Activated naive CD4-positive, alpha-beta T cell treated with anti-CD3 and anti-CD28 coated beads, Interleukin-2, amount 10 ng/mL, durations not matched to agents 7 days and 5 days (primary cell): ENCODE measurements at regions not wholly inside any gene's neighbourhood (a gene's known extent, or its start where the extent isn't known, plus 50 kb on each side); places are given as distances from the start of the nearest gene placed in this dataset.
"Not testable (repeated sequence)": the region's sequence is repeated elsewhere in the genome, so short reads cannot be mapped to it uniquely, and the experiment has no call there.

Experiments
- CTCF ChIA-PET: fragments of 350-600 bp; sonication (Branson Sonifier 250); formaldehyde crosslinking; loops from one replicate; lab custom pipeline; 2021; ENCODE audit warnings: antibody characterized with exemption; lab: Charles Lee
- DNase-seq: peaks from one replicate; pipeline ENCODE4 v3.0.0-alpha.2; 2020
- H3K27ac Mint-ChIP-seq: one replicate; pipeline ENCODE4 v1.8.0; 2021; ENCODE audit warnings: mild to moderate bottlenecking, moderate library complexity, mixed read lengths
- H3K27me3 Mint-ChIP-seq: one replicate; pipeline ENCODE4 v1.8.0; 2021; ENCODE audit warnings: mild to moderate bottlenecking, mixed read lengths
- H3K36me3 Mint-ChIP-seq: one replicate; pipeline ENCODE4 v1.8.0; 2021; ENCODE audit warnings: mixed read lengths
- H3K4me1 Mint-ChIP-seq: one replicate; pipeline ENCODE4 v1.8.0; 2021; ENCODE audit warnings: mixed read lengths
- H3K4me3 Mint-ChIP-seq: one replicate; pipeline ENCODE4 v1.8.0; 2021; ENCODE audit warnings: mild to moderate bottlenecking, moderate library complexity, mixed read lengths
- H3K9me3 Mint-ChIP-seq: one replicate; pipeline ENCODE4 v1.8.0; 2021; ENCODE audit warnings: mixed read lengths

DNA sequence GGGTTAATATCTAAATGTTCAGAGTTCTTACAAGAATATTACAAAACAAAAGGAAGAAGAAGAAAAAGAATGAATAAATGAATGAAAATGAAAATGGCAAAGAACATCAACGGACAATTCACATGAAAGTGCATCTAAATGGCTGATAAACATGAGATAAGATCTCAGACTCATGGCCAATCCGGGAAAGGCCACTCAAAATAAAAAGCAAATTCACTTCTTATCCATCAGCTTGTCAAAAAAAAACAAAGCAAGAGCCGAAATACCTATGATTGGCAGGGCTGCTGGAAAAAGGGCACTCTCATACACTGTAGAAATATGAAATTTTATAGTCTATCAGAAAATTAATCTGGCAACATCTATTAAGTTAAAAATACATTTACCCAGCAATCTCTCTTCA lies 103.6 kb upstream of the EDEM3 start:
- no peaks in the 10 kb centered on the region for H3K9me3 Mint-ChIP-seq
- peaks cover 9% of the 10 kb centered on the region for H3K27me3 Mint-ChIP-seq
- no peaks in the 10 kb centered on the region for H3K36me3 Mint-ChIP-seq
- H3K4me3 Mint-ChIP-seq, result no peak overlapping the region
- DNase-seq, result no peak
- peaks cover 12% of the 10 kb centered on the region for H3K4me1 Mint-ChIP-seq
- no peak overlapping the region for H3K27ac Mint-ChIP-seq
- CTCF ChIA-PET, result interaction anchor here (0.7 kb wide), 1 partner anchor 12 kb away, joined by 5 read pairs; no protein-coding TSS in a partner anchor

- CTCF ChIA-PET, result no interaction called here
- Mint-ChIP-seq H3K9me3 (no peaks in the 10 kb centered on the region), H3K36me3 (peaks cover 10% of the 10 kb centered on the region), H3K27ac (no peak overlapping the region), H3K4me3 (no peak overlapping the region), H3K4me1 (peaks cover 8% of the 10 kb centered on the region), H3K27me3 (no peaks in the 10 kb centered on the region)
- DNase-seq, result no peak
Observed at GRCh38 chr1:184854496-184855140, 100.0 kb upstream of the EDEM3 start.

GRCh38 chr1:184854036-184854435 lies 99.4 kb upstream of the EDEM3 start:
- Mint-ChIP-seq H3K27me3 (no peaks in the 10 kb centered on the region), H3K9me3 (no peaks in the 10 kb centered on the region), H3K27ac (no peak overlapping the region), H3K4me1 (peaks cover 8% of the 10 kb centered on the region), H3K36me3 (peaks cover 10% of the 10 kb centered on the region), H3K4me3 (no peak overlapping the region)
- DNase-seq, result no peak
- CTCF ChIA-PET, result interaction anchor here (1.1 kb wide), 1 partner anchor 10 kb away, joined by 3 read pairs; no protein-coding TSS in a partner anchor

GRCh38 chr1:184851822-184852746 lies 97.4 kb upstream of the EDEM3 start:
- no peaks in the 10 kb centered on the region for H3K27me3 Mint-ChIP-seq
- peaks cover 10% of the 10 kb centered on the region for H3K36me3 Mint-ChIP-seq
- no peak overlapping the region for H3K4me3 Mint-ChIP-seq
- H3K4me1 Mint-ChIP-seq, result peaks cover 7% of the 10 kb centered on the region
- no peak overlapping the region for H3K27ac Mint-ChIP-seq
- H3K9me3 Mint-ChIP-seq, result no peaks in the 10 kb centered on the region
- DNase-seq, result no peak
- CTCF ChIA-PET, result no interaction called here

GRCh38 chr1:184843732-184844495 lies 89.3 kb upstream of the EDEM3 start:
- peak; percentile 74 for DNase-seq
- H3K4me3 Mint-ChIP-seq, result no peak overlapping the region
- H3K27ac Mint-ChIP-seq, result peak overlapping the region; percentile 17
- H3K4me1 Mint-ChIP-seq, result peaks cover 45% of the 10 kb centered on the region
- H3K9me3 Mint-ChIP-seq, result no peaks in the 10 kb centered on the region
- H3K27me3 Mint-ChIP-seq, result no peaks in the 10 kb centered on the region
- H3K36me3 Mint-ChIP-seq, result peaks cover 12% of the 10 kb centered on the region
- CTCF ChIA-PET, result interaction anchor here (1.0 kb wide), 1 partner anchor 10 kb away, joined by 3 read pairs; no protein-coding TSS in a partner anchor

DNA sequence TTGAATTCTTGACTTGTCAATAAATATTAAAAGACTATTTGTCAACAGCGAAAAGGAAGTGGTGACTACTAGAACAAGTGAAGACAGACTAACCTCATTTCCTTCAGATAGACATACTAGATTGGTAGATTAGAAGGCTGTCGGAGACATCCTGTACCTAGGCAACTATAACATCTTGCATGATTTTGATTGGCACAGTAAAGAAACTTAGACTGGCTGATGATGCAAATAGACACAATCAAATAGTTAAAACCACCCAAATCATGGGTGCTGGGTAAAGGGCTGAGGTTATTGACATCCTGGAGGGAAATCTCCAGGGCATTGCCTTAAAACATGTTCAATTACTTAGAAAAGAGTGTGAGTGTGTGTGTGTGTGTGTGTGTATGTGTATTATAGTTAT lies 85.9 kb upstream of the EDEM3 start:
- CTCF ChIA-PET, result no interaction called here
- peak overlapping the region; percentile 79 for H3K27ac Mint-ChIP-seq
- peaks cover 45% of the 10 kb centered on the region for H3K4me1 Mint-ChIP-seq
- peaks cover 16% of the 10 kb centered on the region for H3K36me3 Mint-ChIP-seq
- peak; percentile 24 for DNase-seq
- no peaks in the 10 kb centered on the region for H3K27me3 Mint-ChIP-seq
- H3K9me3 Mint-ChIP-seq, result no peaks in the 10 kb centered on the region
- H3K4me3 Mint-ChIP-seq, result no peak overlapping the region

GRCh38 chr1:184838504-184838951 lies 83.9 kb upstream of the EDEM3 start:
- H3K4me3 Mint-ChIP-seq, result no peak overlapping the region
- DNase-seq, result no peak
- H3K27me3 Mint-ChIP-seq, result no peaks in the 10 kb centered on the region
- H3K27ac Mint-ChIP-seq, result no peak overlapping the region
- H3K36me3 Mint-ChIP-seq, result peaks cover 20% of the 10 kb centered on the region
- CTCF ChIA-PET, result no interaction called here
- H3K4me1 Mint-ChIP-seq, result peaks cover 30% of the 10 kb centered on the region
- H3K9me3 Mint-ChIP-seq, result peaks cover 2% of the 10 kb centered on the region

- H3K27ac Mint-ChIP-seq, result no peak overlapping the region
- CTCF ChIA-PET, result no interaction called here
- H3K27me3 Mint-ChIP-seq, result no peaks in the 10 kb centered on the region
Observed at GRCh38 chr1:184836934-184837895, 82.6 kb upstream of the EDEM3 start.

GRCh38 chr1:184836141-184836540 lies 81.5 kb upstream of the EDEM3 start:
- H3K4me3 Mint-ChIP-seq, result no peak overlapping the region
- DNase-seq, result no peak
- peaks cover 10% of the 10 kb centered on the region for H3K4me1 Mint-ChIP-seq
- peaks cover 2% of the 10 kb centered on the region for H3K9me3 Mint-ChIP-seq
- H3K27me3 Mint-ChIP-seq, result no peaks in the 10 kb centered on the region
- H3K27ac Mint-ChIP-seq, result no peak overlapping the region
- H3K36me3 Mint-ChIP-seq, result peaks cover 18% of the 10 kb centered on the region
- CTCF ChIA-PET, result no interaction called here

More at GRCh38 chr1:184836934-184837895, 82.6 kb upstream of the EDEM3 start:
- H3K4me1 Mint-ChIP-seq, result peaks cover 20% of the 10 kb centered on the region
- H3K9me3 Mint-ChIP-seq, result peaks cover 2% of the 10 kb centered on the region
- DNase-seq, result no peak
- no peak overlapping the region for H3K4me3 Mint-ChIP-seq
- peaks cover 17% of the 10 kb centered on the region for H3K36me3 Mint-ChIP-seq

DNA sequence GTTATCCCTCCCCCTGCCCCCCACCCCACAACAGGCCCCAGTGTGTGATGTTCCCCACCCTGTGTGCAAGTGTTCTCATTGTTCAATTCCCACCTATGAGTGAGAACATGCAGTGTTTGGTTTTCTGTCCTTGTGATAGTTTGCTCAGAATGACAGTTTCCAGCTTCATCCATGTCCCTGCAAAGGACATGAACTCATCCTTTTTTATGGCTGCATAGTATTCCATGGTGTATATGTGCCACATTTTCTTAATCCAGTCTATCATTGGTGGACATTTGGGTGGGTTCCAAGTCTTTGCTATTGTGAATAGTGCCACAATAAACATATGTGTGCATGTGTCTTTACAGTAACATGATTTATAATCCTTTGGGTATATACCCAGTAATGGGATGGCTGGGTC lies 79.3 kb upstream of the EDEM3 start:
- DNase-seq, CTCF ChIA-PET, H3K4me1 Mint-ChIP-seq, H3K9me3 Mint-ChIP-seq, H3K4me3 Mint-ChIP-seq, H3K27ac Mint-ChIP-seq, H3K27me3 Mint-ChIP-seq: not testable (repeated sequence)
- peaks cover 28% of the 10 kb centered on the region for H3K36me3 Mint-ChIP-seq

GRCh38 chr1:184832517-184832916 lies 77.9 kb upstream of the EDEM3 start:
- CTCF ChIA-PET, result no interaction called here
- Mint-ChIP-seq H3K36me3 (peaks cover 25% of the 10 kb centered on the region), H3K27ac (no peak overlapping the region), H3K27me3 (no peaks in the 10 kb centered on the region), H3K9me3 (peaks cover 2% of the 10 kb centered on the region), H3K4me1 (no peaks in the 10 kb centered on the region), H3K4me3 (no peak overlapping the region)
- no peak for DNase-seq

DNA sequence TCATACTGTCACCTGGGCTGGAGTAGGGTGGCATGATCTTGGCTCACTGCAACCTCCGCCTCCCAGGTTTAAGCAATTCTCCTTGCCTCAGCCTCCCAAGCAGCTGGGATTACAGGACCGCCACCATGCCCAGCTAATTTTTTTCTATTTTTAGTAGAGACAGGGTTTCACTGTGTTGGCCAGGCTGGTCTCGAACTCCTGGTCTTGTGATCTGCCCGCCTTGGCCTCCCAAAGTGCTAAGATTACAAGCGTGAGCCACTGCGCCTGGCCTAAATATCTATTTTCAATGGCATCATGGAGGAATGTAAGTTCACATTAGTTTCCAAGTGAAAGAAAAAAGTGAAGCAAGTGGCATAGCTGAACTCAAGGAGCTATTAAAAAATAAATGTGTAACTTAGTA lies 74.8 kb upstream of the EDEM3 start:
- CTCF ChIA-PET, H3K27me3 Mint-ChIP-seq, H3K4me1 Mint-ChIP-seq, H3K9me3 Mint-ChIP-seq, H3K4me3 Mint-ChIP-seq, H3K27ac Mint-ChIP-seq, DNase-seq: not testable (repeated sequence)
- H3K36me3 Mint-ChIP-seq, result peaks cover 29% of the 10 kb centered on the region

- Mint-ChIP-seq H3K4me3 (no peak overlapping the region), H3K4me1 (no peaks in the 10 kb centered on the region), H3K9me3 (no peaks in the 10 kb centered on the region), H3K36me3 (peaks cover 34% of the 10 kb centered on the region), H3K27ac (no peak overlapping the region), H3K27me3 (no peaks in the 10 kb centered on the region)
- DNase-seq, result no peak
- CTCF ChIA-PET, result no interaction called here
Observed at GRCh38 chr1:184828369-184828717, 73.7 kb upstream of the EDEM3 start.
